ENCODE measurements at regions not wholly inside any gene's neighbourhood (a gene's known extent, or its start where the extent isn't known, plus 50 kb on each side); places are given as distances from the start of the nearest gene placed in this dataset.

- in situ Hi-C loops (cut with MboI; ENCODE audit: low pct_unique_long_range_greater_than_20kb, low sequenced_read_pairs, unreplicated experiment): no loop called here
- no peak for TF ChIP-seq CTCF (IDR thresholded peaks at IDR 0.05; ENCODE audit: extremely low read depth, insufficient read depth, missing control alignments)
- no peak for DNase-seq (ENCODE audit: low spot score)
Measured at GRCh38 chr4:44848466-44848865, 122.1 kb upstream of the GNPDA2 start.

GRCh38 chr4:44845993-44846392 is 119.6 kb upstream of the GNPDA2 start:
- in situ Hi-C loops (cut with MboI; ENCODE audit: low pct_unique_long_range_greater_than_20kb, low sequenced_read_pairs, unreplicated experiment): no loop called here
- no peak for DNase-seq (ENCODE audit: low spot score)
- TF ChIP-seq CTCF (IDR thresholded peaks at IDR 0.05; ENCODE audit: extremely low read depth, insufficient read depth, missing control alignments): no peak

GRCh38 chr4:44845309-44845708 is 119.0 kb upstream of the GNPDA2 start:
- TF ChIP-seq CTCF (IDR thresholded peaks at IDR 0.05; ENCODE audit: extremely low read depth, insufficient read depth, missing control alignments): no peak
- in situ Hi-C loops (cut with MboI; ENCODE audit: low pct_unique_long_range_greater_than_20kb, low sequenced_read_pairs, unreplicated experiment): no loop called here
- DNase-seq (ENCODE audit: low spot score): no peak

GRCh38 chr4:44842531-44842930 is 116.2 kb upstream of the GNPDA2 start:
- in situ Hi-C loops (cut with MboI; ENCODE audit: low pct_unique_long_range_greater_than_20kb, low sequenced_read_pairs, unreplicated experiment): no loop called here
- no peak for TF ChIP-seq CTCF (IDR thresholded peaks at IDR 0.05; ENCODE audit: extremely low read depth, insufficient read depth, missing control alignments)
- DNase-seq (ENCODE audit: low spot score): no peak

- DNase-seq (ENCODE audit: low spot score): no peak
- no peak for TF ChIP-seq CTCF (IDR thresholded peaks at IDR 0.05; ENCODE audit: extremely low read depth, insufficient read depth, missing control alignments)
- in situ Hi-C loops (cut with MboI; ENCODE audit: low pct_unique_long_range_greater_than_20kb, low sequenced_read_pairs, unreplicated experiment): no loop called here
Measured at GRCh38 chr4:44817930-44818329, 91.6 kb upstream of the GNPDA2 start.

GRCh38 chr4:44806071-44806470 is 79.7 kb upstream of the GNPDA2 start:
- in situ Hi-C loops (cut with MboI; ENCODE audit: low pct_unique_long_range_greater_than_20kb, low sequenced_read_pairs, unreplicated experiment): no loop called here
- DNase-seq (ENCODE audit: low spot score): no peak
- TF ChIP-seq CTCF (IDR thresholded peaks at IDR 0.05; ENCODE audit: extremely low read depth, insufficient read depth, missing control alignments): no peak

- TF ChIP-seq CTCF (IDR thresholded peaks at IDR 0.05; ENCODE audit: extremely low read depth, insufficient read depth, missing control alignments): no peak
- in situ Hi-C loops (cut with MboI; ENCODE audit: low pct_unique_long_range_greater_than_20kb, low sequenced_read_pairs, unreplicated experiment): no loop called here
- DNase-seq (ENCODE audit: low spot score): no peak
Measured at GRCh38 chr4:44804301-44804700, 77.9 kb upstream of the GNPDA2 start.

All from GM13977 (cell line).